K562 (cell line): ENCODE measurements at regions not wholly inside any gene's neighbourhood (a gene's known extent, or its start where the extent isn't known, plus 50 kb on each side); places are given as distances from the start of the nearest gene placed in this dataset.

ENCODE experiments used
- BRCA1 ChIP-seq, 2 experiments: fragments of 450-650 bp in 1 of 2; sonication (generic) in 1 of 2; formaldehyde crosslinking in 1 of 2; IDR thresholded peaks; 2 replicates each; pipeline versions ENCODE4 v1.5.0 to v1.6.1; 2017 to 2020; ENCODE audit warnings: mild to moderate bottlenecking in 1 of 2, missing genetic modification reagents in 1 of 2
- CC2D1A ChIP-seq: fragments of 450-650 bp; IDR thresholded peaks from 2 replicates; pipeline ENCODE4 v1.6.1; 2017; ENCODE audit warnings: mild to moderate bottlenecking
- CHD4 ChIP-seq: fragments of 200-600 bp; sonication (generic); IDR thresholded peaks from 3 replicates; pipeline ENCODE4 v1.6.1; 2012; ENCODE audit warnings: low read depth, mild to moderate bottlenecking, mixed read lengths, low read length, inconsistent platforms; ENCODE audit not compliant: insufficient read depth, insufficient replicate concordance, poor library complexity, severe bottlenecking
- MLX ChIP-seq, 2 experiments: fragments of 450-650 bp in 1 of 2; sonication (generic) in 1 of 2; formaldehyde crosslinking; conservative IDR thresholded peaks; 2 replicates each; pipeline versions ENCODE4 v1.4.0 to v1.8.1; 2020 to 2022; ENCODE audit warnings: mild to moderate bottlenecking in 1 of 2, missing genetic modification reagents in 1 of 2
- POLR2A ChIP-seq: fragments of 450-650 bp; conservative IDR thresholded peaks from 2 replicates; pipeline ENCODE4 v1.6.1; 2016
- SRSF1 ChIP-seq: fragments of 200-400 bp; formaldehyde crosslinking; IDR thresholded peaks from 2 replicates; pipeline ENCODE4 v1.6.1; 2017; ENCODE audit warnings: mild to moderate bottlenecking, low read depth, low read length, moderate library complexity
- ZSCAN29 ChIP-seq: fragments of 450-650 bp; IDR thresholded peaks from 2 replicates; pipeline ENCODE4 v1.6.1; 2017
- TF ChIP-seq, protein P1 (sequence below), 3 experiments: IDR thresholded peaks in 2 of 3; conservative IDR thresholded peaks in 1 of 3; 2 replicates each; pipeline ENCODE4 v1.5.1; 2011 to 2012; ENCODE audit warnings: low read length in 3 of 3, mild to moderate bottlenecking in 3 of 3, control low read depth in 2 of 3, improper control_type of control experiment in 1 of 3, inconsistent platforms in 1 of 3, low read depth in 1 of 3, mixed read lengths in 1 of 3, moderate library complexity in 1 of 3; ENCODE audit not compliant: insufficient read depth in 2 of 3

- TF ChIP-seq, protein P1, sequence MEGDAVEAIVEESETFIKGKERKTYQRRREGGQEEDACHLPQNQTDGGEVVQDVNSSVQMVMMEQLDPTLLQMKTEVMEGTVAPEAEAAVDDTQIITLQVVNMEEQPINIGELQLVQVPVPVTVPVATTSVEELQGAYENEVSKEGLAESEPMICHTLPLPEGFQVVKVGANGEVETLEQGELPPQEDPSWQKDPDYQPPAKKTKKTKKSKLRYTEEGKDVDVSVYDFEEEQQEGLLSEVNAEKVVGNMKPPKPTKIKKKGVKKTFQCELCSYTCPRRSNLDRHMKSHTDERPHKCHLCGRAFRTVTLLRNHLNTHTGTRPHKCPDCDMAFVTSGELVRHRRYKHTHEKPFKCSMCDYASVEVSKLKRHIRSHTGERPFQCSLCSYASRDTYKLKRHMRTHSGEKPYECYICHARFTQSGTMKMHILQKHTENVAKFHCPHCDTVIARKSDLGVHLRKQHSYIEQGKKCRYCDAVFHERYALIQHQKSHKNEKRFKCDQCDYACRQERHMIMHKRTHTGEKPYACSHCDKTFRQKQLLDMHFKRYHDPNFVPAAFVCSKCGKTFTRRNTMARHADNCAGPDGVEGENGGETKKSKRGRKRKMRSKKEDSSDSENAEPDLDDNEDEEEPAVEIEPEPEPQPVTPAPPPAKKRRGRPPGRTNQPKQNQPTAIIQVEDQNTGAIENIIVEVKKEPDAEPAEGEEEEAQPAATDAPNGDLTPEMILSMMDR (IDR thresholded peaks at IDR 0.05 in 2 of 3, conservative IDR thresholded peaks at IDR 0.05 in 1 of 3; ENCODE audit: insufficient read depth in 2 of 3, low read depth in 1 of 3, low read length in 3 of 3), result no peak
- TF ChIP-seq POLR2A, result no peak
- TF ChIP-seq MLX (CRISPR knock-in tag; conservative IDR thresholded peaks at IDR 0.05), result no peak
- TF ChIP-seq ZSCAN29, result no peak
- no peak for TF ChIP-seq CC2D1A
- TF ChIP-seq SRSF1, result no peak
- TF ChIP-seq BRCA1 (IDR thresholded peaks at IDR 0.05), result no peak
- TF ChIP-seq BRCA1 (CRISPR knock-in tag; IDR thresholded peaks at IDR 0.05), result no peak
- no peak for TF ChIP-seq CHD4
Observed at GRCh38 chr10:33974976-33975478, 640.6 kb upstream of the NRP1 start.
